Activated naive CD8-positive, alpha-beta T cell (primary cell): ENCODE measurements at regions not wholly inside any gene's neighbourhood (a gene's known extent, or its start where the extent isn't known, plus 50 kb on each side); places are given as distances from the start of the nearest gene placed in this dataset.

Source experiments
- H3K27ac Mint-ChIP-seq: one replicate; pipeline ENCODE4 v1.8.0; 2021; ENCODE audit warnings: mixed read lengths
- H3K27me3 Mint-ChIP-seq: one replicate; pipeline ENCODE4 v1.8.0; 2021; ENCODE audit warnings: mixed read lengths
- H3K36me3 Mint-ChIP-seq: one replicate; pipeline ENCODE4 v1.8.0; 2021; ENCODE audit warnings: mixed read lengths
- H3K4me1 Mint-ChIP-seq: one replicate; pipeline ENCODE4 v1.8.0; 2021; ENCODE audit warnings: low read depth, mixed read lengths
- H3K4me3 Mint-ChIP-seq: one replicate; pipeline ENCODE4 v1.8.0; 2021; ENCODE audit warnings: mild to moderate bottlenecking, mixed read lengths
- H3K9me3 Mint-ChIP-seq: one replicate; pipeline ENCODE4 v1.8.0; 2021; ENCODE audit warnings: low read depth, mixed read lengths

DNA sequence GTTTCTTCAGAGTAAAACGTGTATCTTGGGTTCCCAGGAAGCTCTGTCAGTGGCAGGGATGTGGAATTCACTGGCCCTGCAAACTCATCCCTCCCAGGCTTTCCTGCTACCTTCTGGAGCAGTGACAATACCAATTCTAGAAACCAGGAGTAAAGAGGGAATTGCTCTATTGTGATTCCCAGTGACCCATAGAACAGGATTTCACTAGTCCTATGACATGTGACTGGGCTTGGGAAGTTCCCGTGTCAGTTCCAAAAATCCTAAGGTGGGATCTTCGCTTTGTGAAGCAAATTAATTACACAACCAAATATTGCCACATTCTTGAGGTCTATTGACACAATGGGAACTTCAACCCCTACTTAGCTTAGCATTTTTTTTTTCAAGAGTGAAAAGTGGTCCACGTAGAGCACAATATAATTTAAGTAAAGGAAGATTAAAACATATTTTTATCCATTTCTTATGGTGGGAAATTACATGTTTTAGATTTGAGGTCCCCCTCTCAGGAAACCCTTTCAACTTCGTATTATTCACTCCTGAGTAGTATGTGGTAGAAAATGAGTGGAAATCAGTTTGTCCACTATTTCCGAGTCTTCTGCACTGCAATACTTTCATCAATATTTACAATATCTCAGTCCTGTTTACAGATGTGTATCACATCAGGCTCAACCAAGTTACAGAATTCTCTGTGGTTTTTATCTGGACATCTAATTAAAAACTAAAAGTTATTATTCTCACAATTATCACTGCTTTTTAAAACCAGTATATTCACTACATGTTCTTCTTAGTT is 88.9 kb upstream of the SOX5 start:
- H3K36me3 Mint-ChIP-seq, result no peaks in the 10 kb centered on the region
- H3K4me1 Mint-ChIP-seq, result no peaks in the 10 kb centered on the region
- no peaks in the 10 kb centered on the region for H3K9me3 Mint-ChIP-seq
- no peak overlapping the region for H3K4me3 Mint-ChIP-seq
- no peak overlapping the region for H3K27ac Mint-ChIP-seq
- H3K27me3 Mint-ChIP-seq, result no peaks in the 10 kb centered on the region

DNA sequence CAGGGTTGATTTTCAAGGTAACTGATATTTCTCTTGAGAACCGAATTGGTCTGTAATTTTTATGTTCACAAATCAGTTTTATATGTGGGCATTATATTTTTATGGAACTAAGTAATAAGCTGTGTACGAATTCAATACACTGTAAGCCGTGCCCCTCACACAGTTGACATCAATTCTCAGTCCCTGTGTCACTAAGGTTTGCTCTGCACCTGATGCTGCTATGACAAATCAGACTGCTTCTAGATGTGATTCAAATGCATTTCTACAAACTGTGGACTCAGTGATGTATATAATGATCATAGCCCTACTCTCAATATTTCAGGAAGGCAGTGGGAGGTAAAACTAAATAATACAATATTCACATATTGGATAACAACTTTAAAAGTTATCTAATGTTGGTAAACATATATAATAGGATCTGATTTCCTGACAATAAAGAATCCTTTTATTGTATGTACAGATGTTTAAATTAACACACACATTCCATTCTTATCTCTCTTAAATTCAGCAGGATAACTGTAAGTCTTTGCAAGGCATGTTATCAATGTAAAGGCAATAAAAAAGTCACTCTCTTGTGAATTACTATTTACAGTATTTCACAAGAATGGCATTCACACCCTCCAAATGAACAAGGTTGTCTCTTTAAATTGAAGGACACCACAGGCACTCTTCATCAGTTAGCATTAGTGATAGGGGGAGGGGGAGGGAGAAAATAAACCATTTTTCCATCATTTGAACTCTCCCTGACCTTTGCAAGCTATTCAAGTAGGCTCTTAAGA is 87.2 kb upstream of the SOX5 start:
- Mint-ChIP-seq H3K27ac (no peak overlapping the region), H3K36me3 (no peaks in the 10 kb centered on the region), H3K27me3 (no peaks in the 10 kb centered on the region), H3K9me3 (no peaks in the 10 kb centered on the region), H3K4me3 (no peak overlapping the region), H3K4me1 (no peaks in the 10 kb centered on the region)

DNA sequence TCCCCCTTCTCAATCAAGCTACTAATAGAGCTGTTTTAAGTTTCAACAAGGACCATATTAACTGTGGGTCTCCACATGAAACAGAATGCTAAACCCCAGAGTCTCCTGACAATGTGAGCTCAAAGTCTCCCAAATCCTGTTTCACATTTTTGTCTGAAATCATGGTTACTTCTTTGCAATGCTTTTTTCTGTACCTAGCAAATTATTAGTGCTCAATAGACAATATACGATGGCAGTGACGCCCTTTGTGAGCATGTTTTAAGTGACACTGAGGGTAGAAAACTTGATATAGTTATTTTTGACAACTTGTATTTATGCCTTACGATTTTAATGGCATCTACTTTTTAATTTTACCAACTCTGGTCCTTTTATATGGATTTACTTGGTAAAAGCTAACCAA is 85.4 kb upstream of the SOX5 start:
- Mint-ChIP-seq H3K36me3 (no peaks in the 10 kb centered on the region), H3K27me3 (no peaks in the 10 kb centered on the region), H3K27ac (no peak overlapping the region), H3K9me3 (peaks cover 5% of the 10 kb centered on the region), H3K4me1 (no peaks in the 10 kb centered on the region), H3K4me3 (no peak overlapping the region)

DNA sequence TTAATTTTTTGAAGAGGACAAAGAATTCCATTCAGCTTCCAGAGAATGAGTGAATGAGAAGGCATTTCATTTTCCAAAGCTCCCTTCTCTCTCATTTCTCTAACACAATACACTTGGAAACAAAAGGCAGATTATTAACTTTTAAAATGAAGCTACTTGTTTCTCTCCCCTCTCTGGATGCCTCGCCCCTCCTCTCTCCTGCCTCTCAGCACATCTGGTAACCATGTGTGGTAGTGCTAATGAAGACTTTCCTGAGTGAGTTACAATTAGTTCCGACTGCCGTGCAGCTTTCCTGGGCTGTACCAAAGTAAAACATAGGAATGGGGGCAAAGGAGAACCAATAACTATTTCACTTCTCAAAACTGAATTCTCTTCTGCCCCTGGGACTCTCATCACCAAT is 84.7 kb upstream of the SOX5 start:
- Mint-ChIP-seq H3K27ac (no peak overlapping the region), H3K4me1 (no peaks in the 10 kb centered on the region), H3K4me3 (no peak overlapping the region), H3K27me3 (no peaks in the 10 kb centered on the region), H3K36me3 (no peaks in the 10 kb centered on the region), H3K9me3 (peaks cover 5% of the 10 kb centered on the region)

DNA sequence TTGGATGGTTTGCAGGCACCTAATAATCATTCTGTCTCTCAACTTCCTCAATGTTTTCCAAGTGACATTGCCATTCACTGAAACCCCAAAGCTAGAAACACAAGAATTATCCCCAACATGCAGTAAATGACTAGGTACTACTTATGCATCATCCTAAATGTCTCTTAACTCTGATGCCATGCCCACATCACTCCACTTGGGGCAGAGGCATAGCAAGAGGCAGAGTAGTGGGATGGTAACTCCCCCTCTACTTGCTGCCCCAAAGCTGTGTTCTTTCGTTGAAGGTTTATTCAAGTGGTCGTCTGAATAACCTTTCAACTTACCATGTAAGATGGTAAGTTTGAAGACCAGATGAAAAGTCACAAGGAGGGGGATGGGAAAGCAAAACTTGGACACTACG is 77.9 kb upstream of the SOX5 start:
- Mint-ChIP-seq H3K27me3 (no peaks in the 10 kb centered on the region), H3K27ac (no peak overlapping the region), H3K9me3 (peaks cover 5% of the 10 kb centered on the region)

DNA sequence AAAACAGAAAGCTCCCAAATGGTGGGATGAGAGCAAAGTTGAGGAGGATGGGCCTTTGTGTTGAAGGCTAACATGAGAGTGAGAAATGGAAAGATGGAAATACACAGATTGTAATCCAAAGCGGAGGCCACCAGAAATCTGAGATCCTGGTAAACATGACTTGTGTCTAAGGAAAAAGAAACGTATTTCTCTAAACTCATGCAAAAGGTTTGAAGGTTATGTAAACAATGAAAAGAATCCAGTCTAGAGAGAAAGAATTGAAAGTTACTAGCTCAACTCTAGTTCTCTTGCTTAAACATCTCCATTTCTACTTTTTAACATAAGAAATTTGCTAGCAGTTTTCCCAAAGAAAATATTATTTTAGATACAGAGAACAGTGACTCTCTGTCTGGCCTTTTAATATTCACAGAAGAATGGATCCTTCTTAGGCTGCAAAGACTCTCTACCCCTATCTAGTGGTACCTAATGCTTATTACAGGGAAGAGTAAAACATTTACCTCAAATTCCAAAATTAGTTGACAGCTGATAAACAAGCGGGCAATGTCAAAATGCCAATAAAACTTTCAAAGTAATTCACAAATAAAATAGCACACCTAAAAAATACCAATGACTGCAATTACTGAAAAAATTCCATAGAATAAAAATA is 75.8 kb upstream of the SOX5 start:
- no peaks in the 10 kb centered on the region for H3K36me3 Mint-ChIP-seq
- no peaks in the 10 kb centered on the region for H3K27me3 Mint-ChIP-seq
- H3K27ac Mint-ChIP-seq, result no peak overlapping the region
- H3K9me3 Mint-ChIP-seq, result peaks cover 8% of the 10 kb centered on the region
- H3K4me3 Mint-ChIP-seq, result no peak overlapping the region
- no peaks in the 10 kb centered on the region for H3K4me1 Mint-ChIP-seq

More for the DNA sequence above, 77.9 kb upstream of the SOX5 start:
- Mint-ChIP-seq H3K4me3 (no peak overlapping the region), H3K36me3 (no peaks in the 10 kb centered on the region), H3K4me1 (no peaks in the 10 kb centered on the region)

DNA sequence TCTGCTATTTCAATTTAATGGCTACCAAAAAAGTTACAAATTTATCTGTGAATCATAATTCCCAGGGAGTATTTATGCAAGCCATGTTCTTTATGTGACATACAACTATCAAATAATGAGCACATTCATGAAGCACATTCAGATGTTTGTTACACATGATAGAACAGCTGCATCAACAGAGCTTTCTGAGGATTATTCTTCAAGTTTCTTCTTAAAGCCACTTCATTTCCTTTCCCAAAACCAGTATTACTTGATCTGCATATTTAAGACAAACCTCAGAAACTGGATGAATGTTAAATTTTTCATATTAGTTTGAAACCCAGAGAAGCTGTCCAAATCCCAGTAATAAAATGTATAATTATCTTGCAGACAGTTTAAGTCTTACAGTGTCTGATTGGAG is 73.6 kb upstream of the SOX5 start:
- Mint-ChIP-seq H3K4me3 (no peak overlapping the region), H3K36me3 (no peaks in the 10 kb centered on the region), H3K27ac (no peak overlapping the region), H3K9me3 (peaks cover 5% of the 10 kb centered on the region), H3K4me1 (no peaks in the 10 kb centered on the region), H3K27me3 (no peaks in the 10 kb centered on the region)

DNA sequence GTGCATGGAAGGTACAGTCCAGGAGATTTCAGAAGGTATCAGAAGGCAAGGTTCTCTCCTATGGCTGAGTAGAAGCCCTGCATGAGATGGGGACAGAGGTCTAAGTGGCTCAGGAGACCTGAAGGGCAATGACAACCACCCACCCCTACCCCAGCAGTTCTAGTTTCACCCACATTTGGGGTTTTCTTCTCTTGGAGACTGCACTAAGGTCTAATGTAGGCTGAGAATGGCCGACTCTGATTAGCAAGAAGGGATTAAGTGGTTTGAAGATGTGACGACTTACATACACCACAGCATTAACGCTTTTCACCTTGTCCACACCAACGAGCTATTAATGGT is 71.7 kb upstream of the SOX5 start:
- H3K9me3 Mint-ChIP-seq, result peaks cover 5% of the 10 kb centered on the region
- H3K27ac Mint-ChIP-seq, result no peak overlapping the region
- H3K36me3 Mint-ChIP-seq, result no peaks in the 10 kb centered on the region
- no peaks in the 10 kb centered on the region for H3K27me3 Mint-ChIP-seq
- H3K4me3 Mint-ChIP-seq, result no peak overlapping the region
- no peaks in the 10 kb centered on the region for H3K4me1 Mint-ChIP-seq

DNA sequence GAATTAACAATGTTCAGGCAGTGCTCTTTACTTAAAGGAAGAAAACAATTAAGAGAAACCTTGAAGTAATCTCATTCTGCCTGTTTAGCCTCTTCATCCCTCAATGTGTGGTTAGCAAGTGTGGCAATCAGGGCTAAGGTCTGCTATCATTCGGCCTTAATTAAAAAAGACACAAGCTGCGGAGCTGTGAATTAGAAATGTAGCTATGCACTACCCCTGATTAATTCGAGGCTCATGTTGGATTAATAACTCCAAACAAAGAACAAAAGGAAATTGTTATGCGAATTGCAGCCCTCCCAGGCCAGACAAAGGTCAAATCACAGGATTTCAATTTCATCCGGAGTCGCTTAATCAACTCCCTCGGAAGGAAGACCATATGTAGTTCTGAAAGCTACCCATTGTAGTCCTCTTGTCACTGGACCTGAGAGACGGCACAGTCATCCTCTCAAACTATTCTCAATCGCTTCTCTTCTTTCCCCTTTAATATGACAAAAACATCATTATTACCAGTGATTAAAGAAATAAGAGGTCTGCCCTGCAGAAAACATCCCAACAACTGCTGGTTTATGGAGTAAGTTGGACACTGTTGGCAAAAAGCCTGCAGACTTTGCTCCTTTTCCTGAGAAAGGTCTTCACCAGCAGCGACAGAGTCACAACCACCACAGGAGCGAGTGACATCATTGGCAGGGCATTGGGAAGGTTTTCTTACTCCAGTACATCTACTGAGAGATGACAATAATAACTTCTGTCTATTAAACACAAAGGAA is 71.1 kb upstream of the SOX5 start:
- Mint-ChIP-seq H3K4me3 (no peak overlapping the region), H3K9me3 (peaks cover 5% of the 10 kb centered on the region), H3K27me3 (no peaks in the 10 kb centered on the region), H3K36me3 (no peaks in the 10 kb centered on the region), H3K27ac (no peak overlapping the region), H3K4me1 (no peaks in the 10 kb centered on the region)

DNA sequence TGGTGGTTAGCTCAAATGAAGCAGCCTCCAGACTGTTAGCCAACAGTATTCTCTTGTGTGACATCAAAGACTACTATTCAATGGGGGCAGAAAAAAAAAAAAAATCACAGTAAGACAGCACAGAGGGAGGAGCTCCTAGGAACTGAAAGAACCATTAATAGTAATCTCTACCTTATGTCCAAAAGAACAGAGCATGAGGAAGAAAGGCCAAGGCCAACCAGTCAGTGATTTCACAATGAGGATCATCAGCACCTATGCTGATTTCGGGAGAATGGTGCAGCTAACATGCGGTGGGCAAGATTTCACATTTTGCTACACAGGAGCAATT is 66.3 kb upstream of the SOX5 start:
- no peaks in the 10 kb centered on the region for H3K36me3 Mint-ChIP-seq
- H3K4me1 Mint-ChIP-seq, result no peaks in the 10 kb centered on the region
- no peak overlapping the region for H3K4me3 Mint-ChIP-seq
- no peak overlapping the region for H3K27ac Mint-ChIP-seq
- H3K9me3 Mint-ChIP-seq, result no peaks in the 10 kb centered on the region
- no peaks in the 10 kb centered on the region for H3K27me3 Mint-ChIP-seq

DNA sequence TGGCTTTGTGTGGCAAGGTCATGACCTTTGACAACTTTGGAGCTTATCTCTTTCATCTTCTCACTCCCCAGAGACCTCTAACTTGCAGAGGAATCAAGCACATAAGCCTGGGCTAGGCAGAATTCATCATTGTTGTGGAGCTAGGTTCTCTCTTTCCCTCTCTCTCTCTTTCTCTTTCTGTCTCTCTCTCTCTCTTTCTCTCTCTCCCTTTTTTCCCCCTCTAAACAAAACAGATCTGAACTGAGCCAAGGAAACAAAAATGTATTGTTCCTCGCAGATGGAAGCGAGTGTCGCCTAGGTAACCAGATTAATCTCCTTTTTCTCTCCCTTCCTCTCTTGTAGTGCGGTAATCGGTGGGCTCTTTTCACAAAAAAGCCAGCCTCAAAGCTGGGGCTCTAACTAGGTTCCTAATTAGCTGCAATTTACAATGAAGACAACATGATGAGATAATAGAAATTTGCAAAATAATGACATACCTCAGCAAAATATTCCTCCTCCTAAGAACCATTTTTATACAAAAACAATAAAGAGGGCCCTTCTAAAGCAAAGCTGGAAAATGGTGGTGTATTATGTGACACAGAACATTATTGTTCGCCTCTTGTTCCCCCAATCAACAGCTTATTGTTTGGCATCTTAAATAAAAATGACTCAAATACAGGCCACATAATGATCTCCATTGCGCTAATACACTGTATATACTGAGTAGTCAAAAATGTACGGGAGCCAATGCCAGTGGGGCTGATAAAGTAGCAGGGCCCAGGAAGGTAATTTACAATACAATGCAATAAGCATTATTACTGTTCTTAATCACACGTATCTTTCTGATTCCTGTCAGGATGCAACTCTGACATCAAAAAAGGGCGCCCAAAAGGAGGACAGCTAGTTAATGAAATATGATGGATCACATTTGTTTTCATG is 65.7 kb upstream of the SOX5 start:
- no peaks in the 10 kb centered on the region for H3K4me1 Mint-ChIP-seq
- no peaks in the 10 kb centered on the region for H3K36me3 Mint-ChIP-seq
- H3K9me3 Mint-ChIP-seq, result no peaks in the 10 kb centered on the region
- H3K27me3 Mint-ChIP-seq, result no peaks in the 10 kb centered on the region
- no peak overlapping the region for H3K4me3 Mint-ChIP-seq
- H3K27ac Mint-ChIP-seq, result no peak overlapping the region

DNA sequence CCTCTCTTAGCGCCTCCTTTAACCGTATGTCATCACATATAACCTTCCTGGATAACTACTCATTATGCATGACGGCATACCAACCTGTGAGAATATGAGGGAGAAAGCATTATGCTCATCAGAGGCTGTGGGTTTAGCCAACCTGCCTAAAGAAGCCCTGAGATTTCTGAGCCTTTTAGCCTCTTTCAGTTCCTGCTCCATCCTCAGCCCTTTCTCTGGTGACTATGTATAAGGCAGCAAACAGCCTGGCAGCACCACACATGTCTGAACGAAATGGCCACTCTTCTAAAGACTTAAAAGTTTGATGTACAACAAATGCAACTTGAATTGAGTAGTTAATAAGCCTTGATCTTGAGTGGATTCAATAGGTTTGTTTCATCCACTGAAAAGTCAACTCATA is 64.8 kb upstream of the SOX5 start:
- Mint-ChIP-seq H3K9me3 (no peaks in the 10 kb centered on the region), H3K4me1 (no peaks in the 10 kb centered on the region), H3K36me3 (no peaks in the 10 kb centered on the region), H3K27ac (no peak overlapping the region), H3K4me3 (no peak overlapping the region), H3K27me3 (no peaks in the 10 kb centered on the region)

DNA sequence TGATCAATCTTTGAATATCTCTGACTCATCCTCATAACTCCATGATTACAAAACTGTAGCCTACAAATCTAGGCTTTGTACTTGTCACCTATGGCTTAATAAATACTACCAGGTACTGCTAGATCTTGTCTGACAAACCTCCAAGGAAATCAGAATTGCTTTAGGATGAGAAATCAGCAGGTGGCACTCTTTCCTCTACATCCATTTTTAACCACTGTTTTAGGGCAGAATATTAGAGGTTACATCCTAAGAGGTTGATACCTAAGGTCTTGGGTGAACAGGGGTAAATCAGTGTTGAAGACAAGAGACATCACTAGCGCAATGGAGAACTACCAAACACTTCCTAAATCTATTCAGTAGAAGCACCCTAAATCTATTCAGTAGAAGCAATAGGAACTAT is 63.1 kb upstream of the SOX5 start:
- Mint-ChIP-seq H3K4me1 (no peaks in the 10 kb centered on the region), H3K27ac (no peak overlapping the region), H3K27me3 (no peaks in the 10 kb centered on the region), H3K9me3 (no peaks in the 10 kb centered on the region), H3K36me3 (no peaks in the 10 kb centered on the region), H3K4me3 (no peak overlapping the region)

DNA sequence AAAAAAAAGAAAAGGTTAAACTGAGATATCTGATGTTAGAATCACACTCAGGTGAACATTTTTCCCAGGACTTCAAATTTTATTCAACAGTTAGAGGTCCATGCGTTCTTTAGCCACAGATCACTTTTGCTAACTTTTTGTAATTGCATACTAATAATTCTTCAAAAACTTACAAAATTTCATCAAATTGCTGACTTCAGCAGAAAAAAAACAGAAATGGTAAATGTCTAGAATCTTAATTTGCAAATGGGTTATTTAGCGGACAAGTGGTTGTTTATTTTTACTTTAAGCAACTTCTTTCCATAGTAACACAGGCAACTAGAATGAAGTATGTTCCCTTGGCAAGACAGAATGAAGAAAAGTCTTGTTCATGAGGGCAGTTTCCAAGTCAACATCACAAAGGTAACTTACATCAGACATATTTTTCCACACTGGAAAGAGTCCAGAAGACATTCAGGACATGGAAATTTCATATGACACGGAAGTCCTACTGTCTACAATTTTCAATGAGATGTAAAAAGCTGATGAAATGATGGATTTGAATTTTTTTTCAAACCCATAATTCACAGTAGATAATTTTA is 62.5 kb upstream of the SOX5 start:
- Mint-ChIP-seq H3K4me1 (no peaks in the 10 kb centered on the region), H3K4me3 (no peak overlapping the region), H3K36me3 (no peaks in the 10 kb centered on the region), H3K9me3 (no peaks in the 10 kb centered on the region), H3K27ac (no peak overlapping the region), H3K27me3 (no peaks in the 10 kb centered on the region)
